NAMALWA (cell line): ENCODE measurements at regions not wholly inside any gene's neighbourhood (a gene's known extent, or its start where the extent isn't known, plus 50 kb on each side); places are given as distances from the start of the nearest gene placed in this dataset.

Experiments
- DNase-seq: peaks from one replicate; pipeline ENCODE4 v3.0.0-alpha.2; 2015; ENCODE audit warnings: low spot score

- DNase-seq = no peak
Observed at GRCh38 chr2:18927525-18928232, 338.3 kb upstream of the NT5C1B start.

DNA sequence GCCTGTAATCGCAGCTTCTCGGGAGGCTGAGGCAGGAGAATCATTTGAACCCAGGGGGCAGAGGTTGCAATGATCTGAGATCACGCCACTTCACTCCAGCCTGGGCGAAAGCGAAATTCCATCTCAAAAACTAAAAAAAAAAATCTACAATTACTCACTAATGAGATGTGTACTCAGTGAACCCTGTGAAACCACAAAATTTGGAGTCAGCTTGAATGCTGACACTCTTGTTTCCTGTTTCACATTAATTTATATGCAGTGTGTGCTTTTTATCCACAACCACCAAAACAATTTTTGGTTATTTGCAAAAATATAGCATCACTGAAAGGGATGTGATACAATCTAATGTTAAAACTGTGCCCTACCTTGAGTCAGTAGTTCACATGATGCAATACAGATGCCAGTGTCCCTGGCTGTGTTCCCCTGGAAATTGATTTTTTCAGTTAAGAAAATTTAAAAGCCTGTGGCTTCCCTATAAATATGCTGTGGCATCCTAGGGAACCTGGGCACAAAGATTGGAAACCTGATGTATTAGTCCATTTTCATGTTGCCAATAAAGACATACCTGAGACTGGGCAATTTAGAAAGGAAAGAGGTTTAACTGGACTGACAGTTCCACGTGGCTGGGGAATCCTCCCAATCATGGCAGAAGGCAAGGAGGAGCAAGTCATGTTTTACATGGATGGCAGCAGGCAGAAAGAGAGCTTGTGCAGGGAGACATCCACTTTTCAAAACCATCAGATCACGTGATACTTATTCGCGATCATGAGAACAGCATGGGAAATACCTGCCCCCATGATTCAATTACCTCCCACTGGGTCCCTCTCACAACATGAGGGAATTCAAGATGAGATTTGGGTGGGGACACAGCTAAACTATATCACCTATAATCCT lies 337.5 kb upstream of the NT5C1B start:
- no peak for DNase-seq

DNA sequence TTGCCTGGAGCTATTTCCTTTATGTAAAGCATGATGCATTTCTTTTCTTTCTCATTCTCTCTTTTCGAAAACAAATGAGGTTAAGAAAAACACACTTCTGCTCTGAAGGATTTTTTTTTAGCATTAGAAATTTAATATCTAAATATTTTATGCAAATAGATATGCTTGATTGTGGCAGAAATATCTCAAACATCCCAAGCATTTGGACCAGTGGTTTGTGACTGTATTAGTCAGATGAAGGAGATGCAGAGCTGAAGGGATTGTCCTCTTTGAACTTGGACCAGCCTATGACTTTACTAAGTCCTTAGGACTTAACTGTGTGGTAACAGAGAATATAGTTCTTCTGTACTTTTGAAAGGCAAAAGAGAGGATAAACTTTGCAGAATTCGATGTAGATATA lies 335.9 kb upstream of the NT5C1B start:
- no peak for DNase-seq

DNA sequence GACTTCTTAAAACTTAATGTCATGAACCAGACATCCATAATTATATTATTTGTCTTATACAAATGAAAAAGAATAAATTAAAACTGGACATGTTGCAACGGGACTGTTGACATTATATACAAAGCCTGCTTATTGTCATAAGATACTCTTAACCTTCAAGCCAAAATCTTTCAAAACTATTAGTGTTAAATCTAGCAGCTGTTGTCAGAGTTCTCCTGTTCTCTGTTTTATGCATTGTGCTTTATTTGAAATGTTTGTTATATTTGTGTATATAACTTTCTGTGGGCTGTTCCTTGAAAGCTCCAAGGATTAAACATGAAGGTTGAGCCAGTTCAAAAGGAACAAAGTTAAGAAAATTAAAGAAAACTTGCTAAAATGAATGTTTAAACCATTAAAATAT lies 335.5 kb upstream of the NT5C1B start:
- no peak for DNase-seq

DNA sequence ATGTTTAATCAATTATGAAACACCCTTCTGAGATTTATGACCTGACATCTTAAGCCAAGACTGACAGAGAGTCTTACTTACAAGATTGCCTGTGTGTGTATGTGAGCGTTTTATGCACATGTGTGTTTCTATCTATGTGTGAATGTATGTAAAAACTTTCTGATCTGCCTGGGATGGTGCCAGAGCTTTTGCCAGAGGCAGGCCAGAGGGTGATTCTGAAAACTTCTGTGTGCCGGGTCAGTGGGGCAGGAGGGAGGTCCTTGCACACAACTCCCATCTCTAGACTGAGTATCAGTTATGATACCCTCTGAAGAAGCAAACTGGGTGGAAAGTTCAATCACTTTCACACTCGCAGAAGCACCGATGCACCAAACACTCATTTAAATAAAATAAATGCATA lies 335.0 kb upstream of the NT5C1B start:
- DNase-seq = no peak

DNA sequence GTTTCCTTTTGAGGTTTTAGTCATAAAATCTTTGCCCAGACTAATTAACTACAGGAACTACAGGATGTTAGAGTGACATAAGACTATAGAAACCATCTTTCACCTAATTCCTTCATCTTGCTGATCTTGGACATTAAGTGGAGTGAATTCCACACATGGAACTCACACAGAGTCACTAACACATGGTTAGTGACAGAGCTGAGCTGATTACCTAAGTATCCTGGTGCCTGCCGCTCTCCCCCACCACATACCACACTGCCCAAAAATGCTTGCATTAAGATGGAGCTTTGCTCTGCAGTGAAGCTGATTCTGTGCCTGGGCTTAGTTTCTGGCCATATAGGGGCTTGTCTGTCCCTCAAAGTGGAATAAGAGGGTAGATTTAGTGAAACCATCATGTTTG lies 332.9 kb upstream of the NT5C1B start:
- DNase-seq = no peak

- no peak for DNase-seq
Observed at GRCh38 chr2:18918280-18918679, 328.9 kb upstream of the NT5C1B start.

DNA sequence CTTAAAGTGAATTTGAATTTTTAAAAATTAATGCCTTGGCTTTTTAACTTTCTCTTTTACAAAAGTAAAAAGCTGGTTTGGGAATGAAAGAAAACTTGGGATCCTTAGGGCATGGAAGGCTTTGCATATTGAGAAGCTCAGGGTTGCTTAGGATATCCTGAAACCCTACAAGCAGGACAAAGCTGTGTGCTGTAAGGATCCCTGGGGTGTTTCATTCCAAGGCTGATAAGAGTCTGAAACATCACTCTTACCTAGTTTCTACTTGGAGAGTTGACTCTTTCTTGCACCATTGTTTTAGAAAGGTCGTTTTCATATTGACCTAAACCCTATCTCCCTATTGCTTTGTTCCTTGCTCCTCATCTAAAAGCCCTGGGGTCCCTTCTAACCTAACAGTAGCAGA lies 325.9 kb upstream of the NT5C1B start:
- DNase-seq = no peak

GRCh38 chr2:18913512-18913911 lies 324.1 kb upstream of the NT5C1B start:
- no peak for DNase-seq

DNA sequence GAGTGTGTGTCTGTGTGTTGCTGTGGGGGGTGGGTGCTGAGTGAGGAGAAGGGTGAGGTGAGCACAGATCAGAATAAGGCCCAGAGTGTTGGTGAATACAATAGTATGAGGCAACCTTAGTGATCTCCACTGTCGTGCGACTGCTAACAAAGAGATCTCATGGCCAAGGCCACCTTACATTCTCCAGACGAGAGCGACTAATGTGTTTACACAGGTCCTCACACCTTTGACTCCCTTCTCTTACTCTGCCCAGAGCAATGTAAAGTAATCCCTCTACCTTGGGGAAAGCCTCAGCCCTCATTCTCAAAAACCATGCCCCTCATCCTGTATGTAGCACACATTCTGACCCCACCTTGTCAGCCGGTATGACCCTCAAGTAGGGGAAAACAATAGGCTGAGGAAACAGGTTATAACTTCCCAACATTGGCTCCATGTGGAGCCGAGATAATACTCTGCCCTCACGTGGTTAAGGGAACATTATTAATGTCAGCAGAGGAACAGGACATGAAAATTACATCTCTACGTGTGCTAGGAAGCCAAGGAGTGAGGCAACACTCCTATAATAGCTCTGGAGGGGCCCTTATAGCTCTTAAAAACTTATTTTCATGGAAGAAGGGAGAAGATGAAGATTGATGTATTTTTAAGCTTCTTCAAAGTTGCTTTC lies 323.0 kb upstream of the NT5C1B start:
- DNase-seq = no peak

GRCh38 chr2:18911416-18911815 lies 322.0 kb upstream of the NT5C1B start:
- DNase-seq = no peak

GRCh38 chr2:18910843-18911242 lies 321.5 kb upstream of the NT5C1B start:
- no peak for DNase-seq

GRCh38 chr2:18907937-18908336 lies 318.6 kb upstream of the NT5C1B start:
- no peak for DNase-seq

GRCh38 chr2:18907508-18907907 lies 318.1 kb upstream of the NT5C1B start:
- no peak for DNase-seq

DNA sequence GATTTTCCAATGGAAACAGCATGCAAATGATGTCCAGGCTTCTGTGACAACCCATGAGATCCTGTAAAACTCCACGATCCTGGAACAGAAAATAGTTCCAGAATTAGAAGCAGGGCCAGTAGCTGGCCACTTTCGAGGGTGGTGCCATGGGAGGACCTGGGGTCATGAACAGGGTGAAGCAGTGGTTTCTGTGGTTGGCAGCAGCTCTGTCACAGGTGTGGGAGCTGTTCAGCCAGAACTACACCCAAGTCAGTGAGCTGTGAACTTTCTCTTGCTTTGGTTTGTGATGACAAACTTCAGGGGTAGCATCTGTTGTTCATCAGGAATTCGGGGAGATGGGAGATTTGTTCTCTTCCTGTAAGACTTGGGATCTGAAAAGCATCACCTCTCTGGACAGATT lies 314.4 kb upstream of the NT5C1B start:
- DNase-seq = peak; percentile 5

GRCh38 chr2:18901242-18901641 lies 311.9 kb upstream of the NT5C1B start:
- no peak for DNase-seq

- DNase-seq = no peak
Observed at GRCh38 chr2:18900691-18901141, 311.3 kb upstream of the NT5C1B start.

GRCh38 chr2:18899725-18900124 lies 310.4 kb upstream of the NT5C1B start:
- no peak for DNase-seq

DNA sequence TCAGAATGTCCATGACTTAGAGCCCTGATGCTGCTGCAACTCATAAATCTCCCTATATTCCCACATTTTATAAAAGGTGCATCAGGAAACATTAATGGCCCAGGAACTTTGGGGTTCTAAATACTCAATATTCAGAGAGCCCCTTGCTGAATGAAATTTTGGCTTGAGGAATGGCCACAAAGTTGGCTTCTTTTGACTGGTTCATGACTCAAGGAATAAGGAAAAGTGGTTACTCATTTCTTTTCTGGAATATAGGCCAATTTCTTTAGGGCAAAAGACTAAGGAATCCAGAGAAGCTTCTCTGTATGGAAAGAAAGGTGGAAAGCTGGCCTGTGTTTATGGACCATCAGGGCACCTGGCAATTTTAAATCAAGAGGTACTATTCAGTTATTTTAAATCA lies 308.9 kb upstream of the NT5C1B start:
- DNase-seq = no peak

GRCh38 chr2:18896125-18896764 lies 306.9 kb upstream of the NT5C1B start:
- no peak for DNase-seq

DNA sequence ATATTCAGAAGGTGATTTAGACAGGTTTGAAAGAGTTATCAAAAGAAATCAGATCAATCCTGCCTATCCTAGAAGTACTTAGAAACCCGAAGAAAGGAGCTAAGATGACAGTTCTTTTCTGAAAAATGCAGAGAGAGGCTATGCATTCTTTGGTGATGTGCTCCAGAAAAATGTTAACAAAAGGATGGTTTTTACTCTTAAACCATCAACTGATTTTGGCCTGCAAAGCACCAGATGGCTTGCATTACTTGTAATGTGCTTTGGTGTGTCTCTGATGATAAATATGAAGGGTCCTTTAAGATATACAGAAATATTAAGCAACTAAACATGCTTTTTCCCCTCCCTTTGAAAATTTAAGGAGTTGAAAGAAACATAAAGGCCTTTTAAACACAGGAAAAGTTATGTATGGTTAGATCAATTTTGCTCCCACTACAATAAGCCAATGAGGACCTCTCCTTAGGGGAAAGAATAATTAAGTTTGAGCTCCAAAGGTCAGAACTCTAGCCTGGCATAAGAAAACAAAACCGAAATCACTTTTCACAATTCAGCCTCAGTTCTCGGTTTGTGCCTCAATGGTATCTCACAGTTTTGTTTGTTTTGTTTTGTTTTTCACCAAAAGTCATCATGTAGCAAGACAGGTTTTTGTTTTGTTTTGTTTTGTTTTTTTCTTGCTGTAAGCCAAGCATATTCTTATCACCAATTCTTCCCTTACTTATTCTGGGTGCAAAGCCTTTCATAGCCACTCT lies 302.4 kb upstream of the NT5C1B start:
- DNase-seq = no peak
